GM18505 (cell line): ENCODE measurements at regions not wholly inside any gene's neighbourhood (a gene's known extent, or its start where the extent isn't known, plus 50 kb on each side); places are given as distances from the start of the nearest gene placed in this dataset.
"Not testable (repeated sequence)": the region's sequence is repeated elsewhere in the genome, so short reads cannot be mapped to it uniquely, and the experiment has no call there.

Source experiments
- ATAC-seq: cut with Tn5 transposase; IDR thresholded peaks from one replicate; pipeline ENCODE4 v1.9.1; 2021; ENCODE audit not compliant: unreplicated experiment

GRCh38 chr9:62918648-62919385 is 1729.0 kb downstream of the SPATA31A7 start:
- not testable (repeated sequence) for ATAC-seq

GRCh38 chr9:62931484-62931883 is 1741.6 kb downstream of the SPATA31A7 start:
- ATAC-seq, result not testable (repeated sequence)

- ATAC-seq, result not testable (repeated sequence)
Observed at GRCh38 chr9:62952840-62953239, 1763.0 kb downstream of the SPATA31A7 start.
